ENCODE measurements at regions not wholly inside any gene's neighbourhood (a gene's known extent, or its start where the extent isn't known, plus 50 kb on each side); places are given as distances from the start of the nearest gene placed in this dataset.

DNA sequence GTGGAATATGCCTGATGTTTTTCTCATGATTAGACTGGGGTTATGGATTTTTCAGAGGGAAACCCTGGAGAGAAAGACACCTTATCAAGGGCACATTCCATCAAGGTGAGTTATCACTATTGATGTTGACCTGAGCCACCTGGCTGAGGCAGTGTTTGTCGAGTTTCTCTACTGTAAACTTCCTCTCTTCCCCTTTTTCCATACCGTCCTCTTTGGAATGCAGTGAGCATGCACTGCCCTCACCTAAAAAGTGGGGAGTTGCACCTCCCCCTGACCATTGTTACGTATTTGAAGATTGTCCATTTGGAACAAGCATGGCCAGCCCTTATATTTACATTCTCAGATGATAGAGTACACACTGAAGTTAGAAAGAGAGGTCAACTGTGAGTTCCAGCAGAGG is 53.9 kb upstream of the PWP1 start:
- TF ChIP-seq SIN3A (IDR thresholded peaks at IDR 0.05; ENCODE audit: borderline replicate concordance, insufficient read depth, low read length) (no peak), POLR2AphosphoS5 (IDR thresholded peaks at IDR 0.05; ENCODE audit: low read depth, low read length) (no peak), REST (IDR thresholded peaks at IDR 0.05; ENCODE audit: insufficient read depth in 1 of 2, low read depth in 2 of 2, low read length in 2 of 2) (no peak), TAF1 (IDR thresholded peaks at IDR 0.05; ENCODE audit: borderline replicate concordance, insufficient read depth, low read length) (no peak), FOXP2 (optimal IDR thresholded peaks at IDR 0.05; ENCODE audit: borderline replicate concordance, extremely low read depth, extremely low read length, insufficient read depth) (no peak)
